Pons (tissue), 1 donor: ENCODE measurements at regions not wholly inside any gene's neighbourhood (a gene's known extent, or its start where the extent isn't known, plus 50 kb on each side); places are given as distances from the start of the nearest gene placed in this dataset.
A peak's percentile ranks its signal among the peaks of the same experiment; 100 is the strongest.
"Not testable (repeated sequence)": the region's sequence is repeated elsewhere in the genome, so short reads cannot be mapped to it uniquely, and the experiment has no call there.

Experiments used
- DNase-seq: peaks from one replicate; pipeline ENCODE4 v3.0.0-alpha.2; 2016; ENCODE audit warnings: low spot score

GRCh38 chr16:59624381-59624780 is 890.3 kb upstream of the GOT2 start:
- not testable (repeated sequence) for DNase-seq

GRCh38 chr16:59614466-59615240 is 880.5 kb upstream of the GOT2 start:
- no peak for DNase-seq

DNA sequence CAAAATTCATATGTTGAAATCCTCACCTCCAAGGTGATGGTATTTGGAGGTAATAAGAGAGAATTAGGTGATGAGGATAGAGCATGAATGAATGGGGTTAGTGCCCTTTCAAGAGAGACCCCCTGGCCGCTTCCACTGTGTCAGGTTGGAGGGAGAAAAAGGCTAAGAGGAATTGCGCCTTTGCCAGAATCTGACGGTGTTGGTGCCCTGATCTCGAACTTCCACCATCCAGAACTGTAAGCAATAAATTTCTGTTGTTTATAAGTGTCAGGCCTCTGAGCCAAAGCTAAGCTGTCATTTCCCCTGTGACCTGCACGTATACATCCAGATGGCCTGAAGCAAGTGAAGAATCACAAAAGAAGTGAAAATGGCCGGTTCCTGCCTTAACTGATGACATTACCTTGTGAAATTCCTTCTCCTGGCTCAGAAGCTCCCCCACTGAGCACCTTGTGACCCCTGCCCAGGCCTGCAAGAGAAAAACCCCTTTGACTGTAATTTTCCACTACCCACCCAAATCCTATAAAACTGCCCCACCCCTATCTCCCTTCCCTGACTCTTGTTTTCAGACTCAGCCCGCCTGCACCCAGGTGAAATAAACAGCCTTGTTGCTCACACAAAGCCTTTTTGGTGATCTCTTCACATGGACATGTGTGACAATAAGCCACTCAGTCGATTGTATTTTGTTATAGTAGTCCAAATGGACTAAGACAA is 878.9 kb upstream of the GOT2 start:
- DNase-seq: not testable (repeated sequence)

GRCh38 chr16:59612094-59612493 is 878.0 kb upstream of the GOT2 start:
- DNase-seq: no peak

DNA sequence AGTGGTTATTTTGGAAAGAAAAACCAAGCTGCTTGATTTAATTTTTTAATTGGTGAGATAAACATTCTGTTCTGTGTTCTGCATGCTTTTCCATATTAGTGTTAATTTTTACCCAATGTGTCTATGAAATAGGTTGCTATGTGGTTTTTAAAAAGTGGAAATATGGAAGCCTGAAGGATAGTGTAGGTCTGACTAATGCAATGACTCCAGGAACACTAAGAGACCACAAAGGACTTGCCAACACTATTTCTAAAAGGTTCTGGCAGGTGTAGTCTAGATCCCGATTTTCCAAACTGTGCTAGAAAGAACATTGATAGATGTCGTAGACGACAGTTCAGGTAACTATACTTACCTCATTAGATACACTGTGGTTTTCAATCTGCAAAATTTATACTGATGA is 877.4 kb upstream of the GOT2 start:
- no peak for DNase-seq

DNA sequence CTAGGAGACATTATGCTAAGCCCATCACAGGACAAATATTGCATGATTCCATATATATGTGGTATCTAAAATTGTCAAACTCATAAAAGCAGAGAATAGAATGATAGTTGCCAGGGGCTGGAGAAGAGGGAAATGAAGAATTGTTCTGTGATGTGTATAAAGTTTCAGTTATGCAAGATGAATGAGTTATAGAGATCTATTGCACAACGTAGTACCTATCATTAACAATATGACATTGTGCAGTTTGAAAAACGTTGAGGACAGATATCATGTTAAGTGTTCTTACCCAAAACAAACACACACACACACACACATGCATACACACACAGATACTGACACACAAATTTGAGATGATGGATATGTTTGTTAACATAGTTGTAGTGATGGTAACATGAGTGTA is 871.6 kb upstream of the GOT2 start:
- DNase-seq: no peak

DNA sequence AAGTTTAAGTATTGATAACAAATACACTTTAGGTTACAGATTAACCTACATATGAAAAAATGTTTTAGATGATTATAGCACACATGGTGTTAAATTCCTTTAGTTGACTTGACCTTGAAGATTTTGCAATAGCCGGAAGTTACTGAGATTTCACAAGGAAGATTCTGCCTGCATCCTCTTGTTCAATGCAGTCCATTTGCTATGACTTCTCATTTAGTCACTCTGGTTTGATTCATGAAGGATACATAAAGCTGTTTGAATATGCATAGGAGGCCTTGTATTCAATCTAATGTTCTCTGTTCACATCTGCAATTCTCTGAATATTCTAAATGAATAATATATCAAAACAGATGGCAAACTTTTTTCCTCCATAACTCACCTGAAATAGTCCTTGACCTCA is 870.2 kb upstream of the GOT2 start:
- DNase-seq: no peak

GRCh38 chr16:59601452-59601851 is 867.3 kb upstream of the GOT2 start:
- DNase-seq: peak; percentile 88

GRCh38 chr16:59597269-59597668 is 863.2 kb upstream of the GOT2 start:
- DNase-seq: peak; percentile 51

DNA sequence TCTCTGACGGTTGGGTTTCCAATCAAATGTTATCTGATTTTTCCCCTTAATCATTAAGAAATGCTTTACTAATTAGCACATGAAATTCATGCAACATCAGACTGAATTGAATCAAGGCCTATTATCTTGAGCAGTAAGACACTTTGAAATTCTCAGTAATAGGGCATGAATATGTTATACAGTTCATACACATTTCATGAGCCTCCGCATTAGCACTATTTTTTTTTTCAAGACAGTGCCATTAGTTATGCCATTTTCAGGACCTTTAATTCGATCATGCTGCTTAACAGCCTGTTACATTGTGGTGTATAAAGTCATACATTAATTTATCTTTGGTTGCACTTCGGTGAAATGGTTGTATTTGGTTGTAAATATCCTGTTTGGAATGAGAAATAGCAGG is 862.6 kb upstream of the GOT2 start:
- no peak for DNase-seq

- DNase-seq: no peak
Measured at GRCh38 chr16:59593194-59593661, 859.1 kb upstream of the GOT2 start.

- peak; percentile 24 for DNase-seq
Measured at GRCh38 chr16:59591480-59591879, 857.4 kb upstream of the GOT2 start.

- DNase-seq: no peak
Measured at GRCh38 chr16:59590845-59591244, 856.7 kb upstream of the GOT2 start.

GRCh38 chr16:59586331-59586730 is 852.2 kb upstream of the GOT2 start:
- DNase-seq: no peak

DNA sequence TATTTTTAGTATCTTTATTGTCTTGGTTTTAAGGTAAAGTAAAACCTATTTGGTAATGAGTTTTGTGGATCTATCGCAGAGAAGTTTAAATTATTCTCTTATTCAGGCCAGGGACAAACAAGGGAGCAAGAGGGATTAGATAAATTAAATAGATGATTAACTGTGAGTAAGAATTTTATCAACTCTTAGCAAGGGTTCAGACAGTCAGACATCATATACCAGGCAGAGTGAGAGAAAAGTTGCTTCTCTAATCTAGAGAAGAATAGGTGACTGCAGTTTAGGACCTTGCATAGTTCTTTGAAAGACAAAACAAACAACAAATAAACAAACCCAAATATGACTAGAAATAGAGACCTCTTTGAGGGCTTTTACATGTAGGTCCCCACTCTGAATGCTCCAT is 840.2 kb upstream of the GOT2 start:
- DNase-seq: no peak

GRCh38 chr16:59573528-59574271 is 839.6 kb upstream of the GOT2 start:
- no peak for DNase-seq

DNA sequence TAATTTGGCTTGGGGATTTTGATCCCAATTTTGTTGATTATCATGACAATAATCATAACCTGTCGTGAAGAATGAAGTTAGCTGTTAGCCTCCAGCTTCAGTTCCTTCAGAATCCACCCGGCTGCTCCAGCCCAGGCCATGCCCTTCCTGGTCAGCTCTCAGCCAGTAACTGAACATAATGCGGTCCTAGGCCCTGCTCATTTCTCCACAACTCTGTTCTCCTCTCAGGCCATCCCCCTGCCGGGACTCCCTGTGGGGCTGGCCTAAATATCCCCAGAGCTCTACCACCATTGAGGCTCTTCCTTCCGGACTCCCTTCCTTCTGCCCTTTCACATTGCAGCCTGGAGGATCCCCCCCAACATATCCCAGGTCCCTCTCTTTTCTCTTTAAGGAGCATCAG is 833.4 kb upstream of the GOT2 start:
- DNase-seq: no peak

- no peak for DNase-seq
Measured at GRCh38 chr16:59566446-59566845, 832.3 kb upstream of the GOT2 start.

- no peak for DNase-seq
Measured at GRCh38 chr16:59558679-59559078, 824.6 kb upstream of the GOT2 start.

DNA sequence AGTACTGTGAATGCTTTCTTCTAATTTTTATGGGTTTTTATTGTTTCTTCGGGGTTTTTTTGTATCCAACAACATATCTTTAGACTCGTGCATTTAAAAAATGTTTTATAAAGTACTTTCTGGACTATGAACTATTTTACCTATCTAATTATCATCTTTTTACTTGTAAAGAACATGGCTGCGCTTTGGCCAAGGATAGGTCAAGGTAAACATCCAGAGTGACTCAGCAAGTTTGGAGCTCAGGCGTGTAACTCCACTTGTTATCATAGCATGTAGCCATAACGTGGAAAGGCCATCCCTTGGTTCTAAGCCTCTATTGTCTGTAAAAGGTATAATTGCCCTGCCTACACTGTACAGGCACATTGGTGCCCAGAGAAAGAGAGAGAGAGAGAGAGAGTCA is 818.0 kb upstream of the GOT2 start:
- no peak for DNase-seq

DNA sequence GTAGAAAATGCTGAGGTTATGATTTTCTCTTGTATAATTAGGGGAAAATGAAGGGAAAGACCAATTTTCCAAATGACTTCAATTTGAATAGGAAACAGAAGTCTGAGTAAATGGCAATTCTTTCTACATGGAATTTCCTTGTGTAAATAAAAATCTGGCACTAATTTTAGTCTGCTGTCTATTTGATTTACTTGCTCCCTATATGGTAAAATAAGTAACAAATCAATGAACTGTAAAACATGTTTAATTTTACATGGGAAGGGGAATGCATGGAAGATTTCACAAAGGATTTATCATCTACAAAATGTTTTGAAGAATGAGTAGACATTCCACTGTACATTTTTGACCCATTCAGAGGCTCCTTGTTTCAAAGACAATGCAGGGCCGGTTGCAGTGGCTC is 811.6 kb upstream of the GOT2 start:
- no peak for DNase-seq

DNA sequence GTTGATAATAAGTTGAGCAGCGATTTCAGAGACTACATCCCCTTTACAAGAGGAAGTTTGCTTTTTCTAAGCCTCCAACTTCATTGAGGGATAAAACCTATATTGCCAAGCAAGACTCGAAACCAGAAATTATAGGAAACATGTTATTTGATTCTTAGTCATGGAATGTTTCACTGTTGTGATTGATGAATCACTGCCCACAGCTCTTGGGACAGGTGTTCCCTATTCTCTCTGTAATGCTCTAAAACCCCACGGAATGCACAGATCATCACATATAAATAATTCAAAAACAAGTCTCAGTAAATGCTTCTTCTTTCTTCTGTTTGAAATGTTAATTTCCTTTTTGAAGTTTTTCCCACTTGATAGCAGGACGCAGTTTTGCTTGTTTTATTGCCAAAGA is 809.5 kb upstream of the GOT2 start:
- DNase-seq: no peak

DNA sequence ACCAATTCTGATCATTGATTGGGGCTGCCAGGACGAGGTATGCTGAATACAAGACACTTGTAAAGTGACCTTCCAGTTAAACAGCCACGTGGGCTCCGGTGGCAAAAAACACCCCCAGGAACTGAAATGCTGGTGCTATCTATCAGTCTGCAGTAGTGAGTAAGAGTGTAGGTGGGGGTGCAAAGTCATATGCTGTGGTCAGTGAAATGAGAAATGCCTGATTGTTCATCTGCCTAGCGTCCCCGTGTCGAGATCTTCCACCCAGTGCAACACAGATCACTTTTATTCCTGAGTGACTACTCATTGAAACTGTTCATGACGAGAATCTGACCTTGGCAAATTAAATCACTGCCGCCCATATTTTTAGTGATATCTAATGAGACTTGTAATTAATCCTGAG is 806.5 kb upstream of the GOT2 start:
- no peak for DNase-seq
